H9 (cell line): ENCODE measurements at regions not wholly inside any gene's neighbourhood (a gene's known extent, or its start where the extent isn't known, plus 50 kb on each side); places are given as distances from the start of the nearest gene placed in this dataset.

Experiments
- DNase-seq: peaks from one replicate; pipeline ENCODE4 v3.0.0-alpha.2; 2017
- H2AFZ ChIP-seq: one replicate; pipeline ENCODE4 v1.6.1; 2013; ENCODE audit warnings: mild to moderate bottlenecking, low read length, control low read depth, moderate library complexity
- H2AK5ac ChIP-seq: 2 replicates; pipeline ENCODE4 v1.6.1; 2013; ENCODE audit warnings: low read length, control low read depth, mixed read lengths; ENCODE audit not compliant: insufficient read length
- H2BK120ac ChIP-seq: one replicate; pipeline ENCODE4 v1.6.1; 2013; ENCODE audit warnings: low read depth, mild to moderate bottlenecking, low read length, control low read depth, inconsistent platforms; ENCODE audit not compliant: poor library complexity, severe bottlenecking
- H2BK12ac ChIP-seq: 2 replicates; pipeline ENCODE4 v1.6.1; 2013; ENCODE audit warnings: low read length, control low read depth, mixed read lengths, low read depth; ENCODE audit not compliant: insufficient read length
- H2BK15ac ChIP-seq: 2 replicates; pipeline ENCODE4 v1.6.1; 2013; ENCODE audit warnings: low read depth, low read length, control low read depth
- H2BK20ac ChIP-seq: one replicate; pipeline ENCODE4 v1.6.1; 2013; ENCODE audit warnings: low read depth, mild to moderate bottlenecking, low read length, control low read depth, inconsistent platforms; ENCODE audit not compliant: poor library complexity, severe bottlenecking
- H2BK5ac ChIP-seq: 2 replicates; pipeline ENCODE4 v1.6.1; 2013; ENCODE audit warnings: low read length, control low read depth, mixed read lengths; ENCODE audit not compliant: insufficient read length
- H3K14ac ChIP-seq: 2 replicates; pipeline ENCODE4 v1.6.1; 2013; ENCODE audit warnings: low read length, control low read depth; ENCODE audit not compliant: insufficient read depth
- H3K18ac ChIP-seq: 2 replicates; pipeline ENCODE4 v1.6.1; 2013; ENCODE audit warnings: low read depth, mild to moderate bottlenecking, mixed read lengths, low read length, control low read depth; ENCODE audit not compliant: insufficient read length
- H3K23ac ChIP-seq: 2 replicates; pipeline ENCODE4 v1.6.1; 2013; ENCODE audit warnings: low read length, control low read depth, mixed read lengths, low read depth; ENCODE audit not compliant: insufficient read length
- H3K23me2 ChIP-seq: 2 replicates; pipeline ENCODE4 v1.6.1; 2013; ENCODE audit warnings: low read depth, mild to moderate bottlenecking, mixed read lengths, low read length, control low read depth; ENCODE audit not compliant: insufficient read length, poor library complexity, severe bottlenecking
- H3K27ac ChIP-seq: 2 replicates; pipeline ENCODE4 v1.5.1; 2013; ENCODE audit warnings: low read length, control low read depth, mixed read lengths, low read depth; ENCODE audit not compliant: insufficient read length
- H3K27me3 ChIP-seq: 2 replicates; pipeline ENCODE4 v1.6.1; 2013; ENCODE audit warnings: low read length, control low read depth, inconsistent platforms; ENCODE audit not compliant: insufficient read depth
- H3K4ac ChIP-seq: 2 replicates; pipeline ENCODE4 v1.6.1; 2013; ENCODE audit warnings: low read depth, mild to moderate bottlenecking, control low read depth, inconsistent platforms, low read length, moderate library complexity
- H3K4me1 ChIP-seq: 2 replicates; pipeline ENCODE4 v1.6.1; 2013; ENCODE audit warnings: low read length, control low read depth, inconsistent platforms; ENCODE audit not compliant: insufficient read depth
- H3K4me2 ChIP-seq: 2 replicates; pipeline ENCODE4 v1.6.1; 2013; ENCODE audit warnings: low read length, control low read depth, mixed read lengths; ENCODE audit not compliant: insufficient read length, insufficient read depth
- H3K56ac ChIP-seq: 2 replicates; pipeline ENCODE4 v1.6.1; 2013; ENCODE audit warnings: low read depth, mild to moderate bottlenecking, mixed read lengths, low read length, control low read depth; ENCODE audit not compliant: insufficient read length
- H3K79me1 ChIP-seq: 2 replicates; pipeline ENCODE4 v1.6.1; 2013; ENCODE audit warnings: low read depth, mild to moderate bottlenecking, moderate library complexity, low read length, control low read depth, inconsistent platforms; ENCODE audit not compliant: insufficient read depth, poor library complexity, severe bottlenecking
- H3K79me2 ChIP-seq: 2 replicates; pipeline ENCODE4 v1.6.1; 2013; ENCODE audit warnings: low read length, control low read depth, inconsistent platforms; ENCODE audit not compliant: insufficient read depth
- H3K9ac ChIP-seq: 2 replicates; pipeline ENCODE4 v1.6.1; 2013; ENCODE audit warnings: low read length, control low read depth, mixed read lengths; ENCODE audit not compliant: insufficient read length; ENCODE audit errors: extremely low read depth
- H3K9me3 ChIP-seq: one replicate; pipeline ENCODE4 v1.6.1; 2013; ENCODE audit warnings: low read depth, low read length, inconsistent platforms; ENCODE audit not compliant: control insufficient read depth
- H3T11ph ChIP-seq: one replicate; pipeline ENCODE4 v1.6.1; 2013; ENCODE audit warnings: mild to moderate bottlenecking, low read length, control low read depth, inconsistent platforms
- H4K20me1 ChIP-seq: one replicate; pipeline ENCODE4 v1.6.1; 2013; ENCODE audit not compliant: control insufficient read depth, insufficient read length, insufficient read depth
- H4K5ac ChIP-seq: 2 replicates; pipeline ENCODE4 v1.6.1; 2013; ENCODE audit warnings: low read depth, mild to moderate bottlenecking, mixed read lengths, low read length, control low read depth; ENCODE audit not compliant: insufficient read length
- H4K8ac ChIP-seq: replicated peaks from 2 replicates; pipeline ENCODE4 v1.6.1; 2013; ENCODE audit warnings: low read length, control low read depth, mixed read lengths, low read depth; ENCODE audit not compliant: insufficient read length
- H4K91ac ChIP-seq: 2 replicates; pipeline ENCODE4 v1.6.1; 2013; ENCODE audit warnings: low read depth, mild to moderate bottlenecking, moderate library complexity, mixed read lengths, low read length, control low read depth; ENCODE audit not compliant: insufficient read length
- H3K27ac Mint-ChIP-seq, 3 experiments: 2 replicates in 2 of 3; 3 replicates in 1 of 3; pipeline ENCODE4 v1.8.0; 2020 to 2021; ENCODE audit warnings: mixed read lengths in 3 of 3, mild to moderate bottlenecking in 1 of 3, moderate library complexity in 1 of 3
- H3K27me3 Mint-ChIP-seq: 2 replicates; pipeline ENCODE4 v1.8.0; 2021; ENCODE audit warnings: low read depth, mild to moderate bottlenecking, moderate library complexity, mixed read lengths
- H3K36me3 Mint-ChIP-seq, 3 experiments: 2 replicates in 2 of 3; 3 replicates in 1 of 3; pipeline ENCODE4 v1.8.0; 2020 to 2021; ENCODE audit warnings: low read depth in 3 of 3, mixed read lengths in 3 of 3; ENCODE audit not compliant: insufficient read depth in 1 of 3
- H3K4me1 Mint-ChIP-seq, 2 experiments: 2 replicates each; pipeline ENCODE4 v1.8.0; 2020; ENCODE audit warnings: mixed read lengths in 2 of 2
- H3K4me3 Mint-ChIP-seq, 2 experiments: 2 replicates in 1 of 2; 3 replicates in 1 of 2; pipeline ENCODE4 v1.8.0; 2020 to 2021; ENCODE audit warnings: mild to moderate bottlenecking in 2 of 2, mixed read lengths in 2 of 2, moderate library complexity in 1 of 2
- H3K9me3 Mint-ChIP-seq, 2 experiments: 2 replicates in 1 of 2; 3 replicates in 1 of 2; pipeline ENCODE4 v1.8.0; 2020; ENCODE audit warnings: mild to moderate bottlenecking in 2 of 2, mixed read lengths in 2 of 2, moderate library complexity in 1 of 2
- WGBS: extraction: QIAGEN DNeasy Blood & Tissue Kit; methylation state at CpG from one replicate; pipeline ENCODE4 v1.1.7; 2013; ENCODE audit warnings: missing lambda C conversion rate, low lambda C conversion rate, mixed read lengths; ENCODE audit not compliant: insufficient read length; ENCODE audit errors: extremely low coverage; 5-methylcytosine and 5-hydroxymethylcytosine counted together
- TF ChIP-seq, protein P1 (sequence below): fragments of 200-600 bp; sonication (generic); conservative IDR thresholded peaks from 3 replicates; pipeline ENCODE4 v1.8.0; 2021; ENCODE audit warnings: antibody characterized with exemption, mild to moderate bottlenecking

DNA sequence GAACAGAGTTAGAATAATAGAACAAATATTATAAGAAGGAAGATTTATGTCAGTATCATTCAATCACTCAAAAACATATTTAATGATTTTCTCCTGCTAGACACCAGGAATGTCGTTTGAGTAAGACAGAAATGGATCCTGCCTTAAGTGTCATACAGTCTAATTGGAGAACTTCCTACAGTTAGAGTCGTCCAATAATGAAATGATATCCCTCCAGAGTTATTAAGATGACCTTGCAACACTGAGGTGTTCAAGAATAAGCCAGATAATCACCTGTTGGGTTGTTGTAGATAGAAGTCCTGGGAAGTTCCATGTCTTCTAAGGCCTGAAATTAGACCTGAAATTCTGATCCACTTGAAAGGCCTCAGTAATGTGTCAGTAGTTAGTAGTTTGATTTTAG is 132.3 kb downstream of the SLC38A4 start:
- Histone ChIP-seq H3K23ac (no peak overlapping the region), H4K5ac (no peak overlapping the region), H3K79me2 (no peaks in the 10 kb centered on the region), H3K27me3 (no peaks in the 10 kb centered on the region), H3K9me3 (no peaks in the 10 kb centered on the region), H4K20me1 (no peaks in the 10 kb centered on the region), H3K4ac (no peak overlapping the region), H3T11ph (no peak overlapping the region), H3K4me1 (no peaks in the 10 kb centered on the region), H2BK5ac (no peak overlapping the region), H3K14ac (no peak overlapping the region), H2BK120ac (no peak overlapping the region), H2AFZ (no peak overlapping the region), H4K8ac (no peak overlapping the region), H2BK12ac (no peak overlapping the region), H3K23me2 (no peaks in the 10 kb centered on the region), H3K56ac (no peak overlapping the region), H3K4me2 (no peak overlapping the region), H2BK15ac (no peak overlapping the region), H2AK5ac (no peak overlapping the region), H4K91ac (no peak overlapping the region), H3K79me1 (no peaks in the 10 kb centered on the region), H2BK20ac (no peak overlapping the region), H3K9ac (no peak overlapping the region), H3K27ac (no peak overlapping the region), H3K18ac (no peak overlapping the region)
- Mint-ChIP-seq H3K4me3 (no peak overlapping the region), H3K36me3 (peaks cover 0 to 3% (median 0%) of the 10 kb centered on the region in 3 experiments; a peak in 3 of 7 replicates), H3K9me3 (peaks cover 0 to 2% of the 10 kb centered on the region in 2 experiments; a peak in 1 of 5 replicates), H3K4me1 (no peaks in the 10 kb centered on the region), H3K27me3 (no peaks in the 10 kb centered on the region), H3K27ac (no peak overlapping the region)
- TF ChIP-seq, protein P1, sequence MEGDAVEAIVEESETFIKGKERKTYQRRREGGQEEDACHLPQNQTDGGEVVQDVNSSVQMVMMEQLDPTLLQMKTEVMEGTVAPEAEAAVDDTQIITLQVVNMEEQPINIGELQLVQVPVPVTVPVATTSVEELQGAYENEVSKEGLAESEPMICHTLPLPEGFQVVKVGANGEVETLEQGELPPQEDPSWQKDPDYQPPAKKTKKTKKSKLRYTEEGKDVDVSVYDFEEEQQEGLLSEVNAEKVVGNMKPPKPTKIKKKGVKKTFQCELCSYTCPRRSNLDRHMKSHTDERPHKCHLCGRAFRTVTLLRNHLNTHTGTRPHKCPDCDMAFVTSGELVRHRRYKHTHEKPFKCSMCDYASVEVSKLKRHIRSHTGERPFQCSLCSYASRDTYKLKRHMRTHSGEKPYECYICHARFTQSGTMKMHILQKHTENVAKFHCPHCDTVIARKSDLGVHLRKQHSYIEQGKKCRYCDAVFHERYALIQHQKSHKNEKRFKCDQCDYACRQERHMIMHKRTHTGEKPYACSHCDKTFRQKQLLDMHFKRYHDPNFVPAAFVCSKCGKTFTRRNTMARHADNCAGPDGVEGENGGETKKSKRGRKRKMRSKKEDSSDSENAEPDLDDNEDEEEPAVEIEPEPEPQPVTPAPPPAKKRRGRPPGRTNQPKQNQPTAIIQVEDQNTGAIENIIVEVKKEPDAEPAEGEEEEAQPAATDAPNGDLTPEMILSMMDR, result no peak
- no CpG with 5 or more reads among the region's 2 CpGs for WGBS
- no peak for DNase-seq
